GM18951 (cell line): ENCODE measurements at regions not wholly inside any gene's neighbourhood (a gene's known extent, or its start where the extent isn't known, plus 50 kb on each side); places are given as distances from the start of the nearest gene placed in this dataset.
"Not testable (repeated sequence)": the region's sequence is repeated elsewhere in the genome, so short reads cannot be mapped to it uniquely, and the experiment has no call there.

Experiments used
- POLR2A ChIP-seq: IDR thresholded peaks from 4 replicates; pipeline ENCODE4 v1.6.1; 2011; ENCODE audit warnings: mild to moderate bottlenecking; ENCODE audit not compliant: insufficient read length, insufficient read depth; ENCODE audit errors: extremely low read depth
- in situ Hi-C: fragments of 300-500 bp; cut with MboI; formaldehyde crosslinking; loops from one replicate; pipeline ENCODE4 v1.12.0; 2022; ENCODE audit warnings: low sequenced_read_pairs, mixed read lengths, inconsistent platforms; ENCODE audit not compliant: unreplicated experiment

GRCh38 chr4:169934794-169935429 lies 91.3 kb downstream of the MFAP3L start:
- TF ChIP-seq POLR2A: no peak
- in situ Hi-C loops: no loop called here

GRCh38 chr4:169933531-169933930 lies 92.7 kb downstream of the MFAP3L start:
- in situ Hi-C loops: no loop called here

GRCh38 chr4:169931964-169932363 lies 94.2 kb downstream of the MFAP3L start:
- no peak for TF ChIP-seq POLR2A
- in situ Hi-C loops: no loop called here

More at GRCh38 chr4:169933531-169933930, 92.7 kb downstream of the MFAP3L start:
- no peak for TF ChIP-seq POLR2A

- in situ Hi-C loops: not testable (repeated sequence)
These were observed 95.4 kb downstream of the MFAP3L start for GRCh38 chr4:169930755-169931154.

- in situ Hi-C loops: no loop called here
- no peak for TF ChIP-seq POLR2A
These were observed 98.9 kb downstream of the MFAP3L start for GRCh38 chr4:169927280-169927679.

DNA sequence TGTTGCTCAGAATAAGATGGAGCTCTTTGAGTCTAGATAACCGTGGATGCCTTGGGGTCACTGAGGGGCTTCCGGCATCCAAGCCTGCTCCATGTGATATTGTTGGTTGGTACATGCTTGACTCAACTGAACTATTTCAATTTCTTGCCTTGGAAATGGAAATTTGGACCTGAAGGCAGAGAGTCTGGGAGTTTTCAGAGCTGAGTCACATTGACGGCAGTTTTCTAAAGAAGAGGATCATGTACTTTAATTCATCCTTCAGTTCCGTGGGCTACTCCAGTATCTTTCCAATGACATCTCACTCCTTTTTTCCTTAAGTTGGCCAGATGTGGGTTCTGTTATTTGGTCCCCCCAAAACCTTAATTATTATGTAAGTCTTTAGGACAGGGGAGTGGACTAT lies 100.5 kb downstream of the MFAP3L start:
- in situ Hi-C loops: no loop called here
- TF ChIP-seq POLR2A: no peak

GRCh38 chr4:169922632-169923276 lies 103.4 kb downstream of the MFAP3L start:
- in situ Hi-C loops: no loop called here
- TF ChIP-seq POLR2A: no peak

DNA sequence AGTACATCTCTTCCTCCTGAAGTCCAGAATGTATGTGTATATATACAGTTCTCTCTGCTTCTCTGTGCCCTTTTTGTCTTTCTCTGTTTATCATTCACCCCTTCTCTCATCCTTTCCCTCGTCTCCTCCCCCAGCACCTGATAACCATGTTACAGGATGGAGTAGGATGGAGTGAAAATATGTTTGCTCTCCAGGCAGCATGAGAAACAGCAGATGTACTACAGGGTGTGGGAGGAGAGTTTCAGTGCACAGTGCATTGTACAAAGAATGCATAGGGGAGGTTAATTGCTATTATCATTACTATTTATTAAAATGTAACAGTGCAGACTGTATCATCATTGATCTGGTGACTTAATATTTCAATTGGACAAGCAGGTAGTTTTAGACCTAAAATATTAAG lies 104.5 kb downstream of the MFAP3L start:
- TF ChIP-seq POLR2A: no peak
- in situ Hi-C loops: no loop called here

DNA sequence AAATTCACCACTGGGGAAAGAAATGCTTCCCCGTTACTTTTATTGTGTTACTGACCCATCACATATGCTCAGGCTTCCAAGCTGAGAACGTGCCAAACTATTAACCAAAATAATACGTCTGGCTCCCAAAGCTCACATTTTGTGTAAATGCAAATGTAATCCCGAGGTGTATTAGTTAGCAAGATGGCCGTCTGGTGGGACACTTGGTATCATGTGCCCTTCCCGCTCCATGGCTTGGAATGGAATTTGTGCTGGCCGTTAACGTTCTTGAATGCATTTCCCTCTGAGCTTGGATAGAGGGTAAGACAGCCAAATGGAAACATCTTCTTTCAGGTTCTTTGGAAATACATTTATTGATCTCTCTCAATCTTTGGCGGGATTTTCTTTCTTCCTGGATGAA lies 105.0 kb downstream of the MFAP3L start:
- TF ChIP-seq POLR2A: no peak
- in situ Hi-C loops: no loop called here

- in situ Hi-C loops: not testable (repeated sequence)
These were observed 106.7 kb downstream of the MFAP3L start for GRCh38 chr4:169919194-169920124.

GRCh38 chr4:169915545-169915944 lies 110.7 kb downstream of the MFAP3L start:
- TF ChIP-seq POLR2A: no peak
- in situ Hi-C loops: no loop called here

DNA sequence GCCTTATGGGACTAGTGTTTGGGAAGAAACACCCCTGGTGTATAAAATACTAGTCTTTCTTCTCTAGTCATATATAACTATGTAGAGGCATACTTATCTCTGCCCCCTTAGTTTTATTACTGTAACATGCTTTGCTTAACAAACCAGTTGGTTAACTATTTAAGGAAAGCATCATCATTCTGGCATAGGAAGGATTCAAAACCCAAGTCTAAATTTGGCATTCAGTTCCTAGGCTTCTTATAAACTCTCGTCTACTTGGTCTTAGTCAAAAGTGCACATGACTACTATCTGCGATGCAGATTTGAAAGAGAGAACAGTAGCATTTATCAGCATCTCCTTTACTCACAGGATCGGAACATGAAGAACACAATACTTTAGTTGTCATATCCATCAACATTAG lies 111.3 kb downstream of the MFAP3L start:
- TF ChIP-seq POLR2A: no peak
- in situ Hi-C loops: no loop called here

DNA sequence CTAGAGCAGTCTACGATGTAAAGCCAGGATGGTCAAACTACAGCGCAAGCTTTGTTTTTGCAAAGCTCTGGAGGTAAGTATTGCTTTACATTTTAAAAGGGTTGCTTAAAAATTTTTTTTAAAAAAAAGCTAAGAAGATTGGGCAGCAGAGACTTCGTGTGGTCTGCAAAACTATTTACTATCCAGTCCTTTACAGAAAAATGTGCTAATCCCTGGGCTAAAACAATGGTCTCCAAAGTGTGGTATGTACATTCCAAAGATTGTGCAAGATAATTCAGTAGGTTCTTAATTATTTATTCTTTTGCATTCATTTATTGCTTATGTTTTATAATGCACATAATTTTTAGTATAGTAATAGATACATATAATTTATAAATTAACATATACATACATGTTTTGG lies 113.2 kb downstream of the MFAP3L start:
- in situ Hi-C loops: no loop called here
- TF ChIP-seq POLR2A: no peak

GRCh38 chr4:169909897-169910296 lies 116.3 kb downstream of the MFAP3L start:
- in situ Hi-C loops: no loop called here
- TF ChIP-seq POLR2A: no peak

- in situ Hi-C loops: no loop called here
- TF ChIP-seq POLR2A: no peak
These were observed 116.7 kb downstream of the MFAP3L start for GRCh38 chr4:169909479-169909878.
